Fibroblast of pulmonary artery (primary cell): ENCODE measurements at regions not wholly inside any gene's neighbourhood (a gene's known extent, or its start where the extent isn't known, plus 50 kb on each side); places are given as distances from the start of the nearest gene placed in this dataset.
"Not testable (repeated sequence)": the region's sequence is repeated elsewhere in the genome, so short reads cannot be mapped to it uniquely, and the experiment has no call there.

ENCODE experiments used
- DNase-seq: peaks from one replicate; pipeline ENCODE4 v3.0.0-alpha.2; 2010; ENCODE audit warnings: low read depth
- H3K4me3 ChIP-seq: replicated peaks from 2 replicates; pipeline ENCODE4 v1.5.1; 2011; ENCODE audit warnings: low read depth, mild to moderate bottlenecking, control low read depth, low read length, moderate library complexity

- H3K4me3 ChIP-seq, DNase-seq: not testable (repeated sequence)
Measured at GRCh38 chr9:42568942-42569556, 385.6 kb downstream of the SPATA31A6 start.

- not testable (repeated sequence) for DNase-seq, H3K4me3 ChIP-seq
Measured at GRCh38 chr9:42577851-42578250, 394.4 kb downstream of the SPATA31A6 start.
